ENCODE measurements at regions not wholly inside any gene's neighbourhood (a gene's known extent, or its start where the extent isn't known, plus 50 kb on each side); places are given as distances from the start of the nearest gene placed in this dataset.

- H3K4me1 ChIP-seq (ENCODE audit: control insufficient read depth in 1 of 2, insufficient read depth in 2 of 2, low read length in 2 of 2), result no peaks in the 10 kb centered on the region
- H3K9ac ChIP-seq (ENCODE audit: low read length), result no peak overlapping the region
- intact Hi-C loops (cut with micrococcal nuclease), result no loop called here
- H3K36me3 ChIP-seq (ENCODE audit: control insufficient read depth in 1 of 2, insufficient read depth in 2 of 2, low read length in 2 of 2), result no peaks in the 10 kb centered on the region
- no peak overlapping the region for H2AFZ ChIP-seq (ENCODE audit: low read depth, low read length, poor library complexity, severe bottlenecking)
- no TSS peak for BruUV-seq (replicated peaks)
- POLR2A ChIA-PET, result no interaction called here
- no peak overlapping the region for H3K27ac ChIP-seq (ENCODE audit: low read depth, low read length)
- RAD21 ChIA-PET (ENCODE audit: low non-redundant PET in 1 of 2, low total read pairs in 2 of 2, uncharacterized antibody in 2 of 2, unreplicated experiment in 2 of 2), result no interaction called here
- no peaks in the 10 kb centered on the region for H3K9me3 ChIP-seq (ENCODE audit: control insufficient read depth in 1 of 2, insufficient read depth in 1 of 2, low read depth in 1 of 2, low read length in 2 of 2)
- H3K4me3 ChIP-seq (replicated peaks in 1 of 2; ENCODE audit: low read depth in 1 of 2, low read length in 2 of 2), result no peak overlapping the region
- H3K9me2 ChIP-seq (ENCODE audit: insufficient read depth), result no peaks in the 10 kb centered on the region
- CTCF ChIA-PET, result no interaction called here
- TF ChIP-seq CTCF (IDR thresholded peaks at IDR 0.05 in 2 of 3, conservative IDR thresholded peaks at IDR 0.05 in 1 of 3; ENCODE audit: borderline replicate concordance in 1 of 3, insufficient read depth in 1 of 3, low read depth in 2 of 3, low read length in 2 of 3) (no peak), SIN3A (IDR thresholded peaks at IDR 0.05; ENCODE audit: low read depth) (no peak), CEBPB (IDR thresholded peaks at IDR 0.05; ENCODE audit: low read depth) (no peak), FOSL1 (IDR thresholded peaks at IDR 0.05; ENCODE audit: low read depth) (no peak), POLR2A (IDR thresholded peaks at IDR 0.05; ENCODE audit: borderline replicate concordance, extremely low read depth, insufficient read depth, insufficient read length) (no peak), EGR1 (IDR thresholded peaks at IDR 0.05; ENCODE audit: low read depth) (no peak), RAD21 (IDR thresholded peaks at IDR 0.05; ENCODE audit: low read depth) (no peak), EZH2 (IDR thresholded peaks at IDR 0.05) (no peak), REST (IDR thresholded peaks at IDR 0.05; ENCODE audit: low read depth) (no peak)
- H3K79me2 ChIP-seq (ENCODE audit: insufficient read depth, low read length), result no peaks in the 10 kb centered on the region
- no peaks in the 10 kb centered on the region for H3K27me3 ChIP-seq (ENCODE audit: insufficient read depth, low read length)
- ATAC-seq, result no peak
- DNase-seq (ENCODE audit: low read depth, low spot score), result no peak
- H3K4me2 ChIP-seq (ENCODE audit: low read length), result no peak overlapping the region
- no peaks in the 10 kb centered on the region for H4K20me1 ChIP-seq (ENCODE audit: insufficient read depth)
Observed at GRCh38 chr2:145775591-145775990, 1255.7 kb upstream of the ZEB2 start.
